ENCODE measurements at regions not wholly inside any gene's neighbourhood (a gene's known extent, or its start where the extent isn't known, plus 50 kb on each side); places are given as distances from the start of the nearest gene placed in this dataset.

GRCh38 chr9:106615118-106615889 lies 247.7 kb upstream of the ZNF462 start:
- TF ChIP-seq POLR2A (IDR thresholded peaks at IDR 0.05) = no peak
- TF ChIP-seq, protein P1, sequence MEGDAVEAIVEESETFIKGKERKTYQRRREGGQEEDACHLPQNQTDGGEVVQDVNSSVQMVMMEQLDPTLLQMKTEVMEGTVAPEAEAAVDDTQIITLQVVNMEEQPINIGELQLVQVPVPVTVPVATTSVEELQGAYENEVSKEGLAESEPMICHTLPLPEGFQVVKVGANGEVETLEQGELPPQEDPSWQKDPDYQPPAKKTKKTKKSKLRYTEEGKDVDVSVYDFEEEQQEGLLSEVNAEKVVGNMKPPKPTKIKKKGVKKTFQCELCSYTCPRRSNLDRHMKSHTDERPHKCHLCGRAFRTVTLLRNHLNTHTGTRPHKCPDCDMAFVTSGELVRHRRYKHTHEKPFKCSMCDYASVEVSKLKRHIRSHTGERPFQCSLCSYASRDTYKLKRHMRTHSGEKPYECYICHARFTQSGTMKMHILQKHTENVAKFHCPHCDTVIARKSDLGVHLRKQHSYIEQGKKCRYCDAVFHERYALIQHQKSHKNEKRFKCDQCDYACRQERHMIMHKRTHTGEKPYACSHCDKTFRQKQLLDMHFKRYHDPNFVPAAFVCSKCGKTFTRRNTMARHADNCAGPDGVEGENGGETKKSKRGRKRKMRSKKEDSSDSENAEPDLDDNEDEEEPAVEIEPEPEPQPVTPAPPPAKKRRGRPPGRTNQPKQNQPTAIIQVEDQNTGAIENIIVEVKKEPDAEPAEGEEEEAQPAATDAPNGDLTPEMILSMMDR (IDR thresholded peaks at IDR 0.05) = no peak

Data from heart left ventricle (tissue), 13 donors.